ENCODE measurements at regions not wholly inside any gene's neighbourhood (a gene's known extent, or its start where the extent isn't known, plus 50 kb on each side); places are given as distances from the start of the nearest gene placed in this dataset.
"Not testable (repeated sequence)": the region's sequence is repeated elsewhere in the genome, so short reads cannot be mapped to it uniquely, and the experiment has no call there.

DNA sequence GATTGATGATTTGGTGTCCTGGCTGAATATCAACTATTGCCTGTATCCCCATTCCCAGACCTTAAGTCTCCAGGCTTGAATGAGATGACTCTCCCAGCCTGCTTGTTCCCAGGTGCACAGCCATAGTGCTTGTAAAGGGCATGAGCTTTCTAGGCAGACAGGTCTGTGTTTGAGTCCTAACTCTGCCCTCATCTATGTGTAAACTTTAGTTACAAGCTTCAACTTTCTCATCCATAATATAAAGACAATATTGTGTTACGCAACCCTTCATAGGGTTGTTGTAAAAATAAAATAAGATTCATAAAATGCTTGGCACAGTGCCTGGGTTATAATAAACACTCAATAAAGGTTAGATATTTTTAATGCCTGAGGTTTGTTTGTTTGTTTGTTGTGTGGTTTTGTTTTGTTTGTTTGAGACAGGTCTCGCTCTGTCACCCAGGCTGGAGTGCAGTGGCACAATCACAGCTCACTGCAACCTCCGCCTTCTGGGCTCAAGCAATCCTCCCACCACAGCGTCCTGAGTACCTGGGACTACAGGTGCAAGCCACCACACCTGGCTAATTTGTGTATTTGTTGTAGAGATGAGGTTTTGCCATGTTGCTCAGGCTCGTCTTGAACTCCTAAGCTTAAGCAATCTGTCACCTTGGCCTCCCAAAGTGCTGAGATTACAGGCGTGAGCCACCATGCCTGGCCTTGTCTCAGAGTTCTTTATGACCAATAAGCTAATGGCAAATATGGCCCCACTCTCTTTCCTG, 89.4 kb upstream of the MAPRE2 start:
- H3K9ac ChIP-seq (ENCODE audit: low read length), result no peak overlapping the region
- no peaks in the 10 kb centered on the region for H3K27me3 ChIP-seq (ENCODE audit: insufficient read depth, low read depth, low read length)
- no peaks in the 10 kb centered on the region for H3K79me2 ChIP-seq (replicated peaks; ENCODE audit: insufficient read depth, low read length)
- H3F3A ChIP-seq (ENCODE audit: insufficient read depth, low read length, poor library complexity, severe bottlenecking), result no peaks in the 10 kb centered on the region
- H3K4me3 ChIP-seq (ENCODE audit: low read length), result no peak overlapping the region
- H3K4me2 ChIP-seq (ENCODE audit: low read length), result no peak overlapping the region
- H3K27ac ChIP-seq (ENCODE audit: low read length), result no peak overlapping the region
- no peaks in the 10 kb centered on the region for H4K20me1 ChIP-seq (ENCODE audit: insufficient read depth)
- TF ChIP-seq EP300 (conservative IDR thresholded peaks at IDR 0.05; ENCODE audit: poor library complexity, severe bottlenecking), result no peak
- no peak for TF ChIP-seq EZH2 (IDR thresholded peaks at IDR 0.05; ENCODE audit: borderline replicate concordance, insufficient read depth, low read length, poor library complexity, severe bottlenecking)
- no peak for TF ChIP-seq MXI1 (conservative IDR thresholded peaks at IDR 0.05; ENCODE audit: poor library complexity, severe bottlenecking)
- TF ChIP-seq SMC3 (conservative IDR thresholded peaks at IDR 0.05; ENCODE audit: poor library complexity), result no peak
- TF ChIP-seq RAD21 (conservative IDR thresholded peaks at IDR 0.05), result no peak
- no peak for TF ChIP-seq CTCF (IDR thresholded peaks at IDR 0.05; ENCODE audit: poor library complexity, severe bottlenecking)
- no peak for TF ChIP-seq REST (IDR thresholded peaks at IDR 0.05; ENCODE audit: borderline replicate concordance)
- TF ChIP-seq TAF1 (IDR thresholded peaks at IDR 0.05; ENCODE audit: low read depth), result no peak
- H2AFZ ChIP-seq (ENCODE audit: low read depth, low read length), result no peak overlapping the region
- no peaks in the 10 kb centered on the region for H3K9me3 ChIP-seq (ENCODE audit: low read length)
- no peaks in the 10 kb centered on the region for H3K9me2 ChIP-seq (ENCODE audit: insufficient read depth, low read length)
- no peaks in the 10 kb centered on the region for H3K36me3 ChIP-seq (ENCODE audit: insufficient read depth, low read length)

GRCh38 chr18:34953212-34953611, 88.0 kb upstream of the MAPRE2 start:
- no peak for TF ChIP-seq RAD21 (conservative IDR thresholded peaks at IDR 0.05)
- no peak for TF ChIP-seq EZH2 (IDR thresholded peaks at IDR 0.05; ENCODE audit: borderline replicate concordance, insufficient read depth, low read length, poor library complexity, severe bottlenecking)
- no peak for TF ChIP-seq EP300 (conservative IDR thresholded peaks at IDR 0.05; ENCODE audit: poor library complexity, severe bottlenecking)
- no peak for TF ChIP-seq REST (IDR thresholded peaks at IDR 0.05; ENCODE audit: borderline replicate concordance)
- no peak for TF ChIP-seq SMC3 (conservative IDR thresholded peaks at IDR 0.05; ENCODE audit: poor library complexity)
- no peak for TF ChIP-seq POLR2AphosphoS5 (IDR thresholded peaks at IDR 0.05)
- TF ChIP-seq TAF1 (IDR thresholded peaks at IDR 0.05; ENCODE audit: low read depth), result no peak
- TF ChIP-seq CTCF (IDR thresholded peaks at IDR 0.05; ENCODE audit: poor library complexity, severe bottlenecking), result no peak
- TF ChIP-seq MXI1 (conservative IDR thresholded peaks at IDR 0.05; ENCODE audit: poor library complexity, severe bottlenecking), result no peak

GRCh38 chr18:34955494-34955893, 85.7 kb upstream of the MAPRE2 start:
- not testable (repeated sequence) for H3K9me2 ChIP-seq (ENCODE audit: insufficient read depth, low read length); H2AFZ ChIP-seq (ENCODE audit: low read depth, low read length); H3K79me2 ChIP-seq (replicated peaks; ENCODE audit: insufficient read depth, low read length); H3F3A ChIP-seq (ENCODE audit: insufficient read depth, low read length, poor library complexity, severe bottlenecking); H3K27ac ChIP-seq (ENCODE audit: low read length); H3K27me3 ChIP-seq (ENCODE audit: insufficient read depth, low read depth, low read length); H4K20me1 ChIP-seq (ENCODE audit: insufficient read depth); H3K9ac ChIP-seq (ENCODE audit: low read length); H3K36me3 ChIP-seq (ENCODE audit: insufficient read depth, low read length); H3K4me3 ChIP-seq (ENCODE audit: low read length); H3K4me2 ChIP-seq (ENCODE audit: low read length); H3K9me3 ChIP-seq (ENCODE audit: low read length)

More at GRCh38 chr18:34953212-34953611, 88.0 kb upstream of the MAPRE2 start:
- H3K4me2 ChIP-seq (ENCODE audit: low read length), result no peak overlapping the region
- H3K9me3 ChIP-seq (ENCODE audit: low read length), result no peaks in the 10 kb centered on the region
- no peak overlapping the region for H2AFZ ChIP-seq (ENCODE audit: low read depth, low read length)
- H3K36me3 ChIP-seq (ENCODE audit: insufficient read depth, low read length), result no peaks in the 10 kb centered on the region
- no peaks in the 10 kb centered on the region for H3K9me2 ChIP-seq (ENCODE audit: insufficient read depth, low read length)
- no peaks in the 10 kb centered on the region for H3K27me3 ChIP-seq (ENCODE audit: insufficient read depth, low read depth, low read length)
- H3F3A ChIP-seq (ENCODE audit: insufficient read depth, low read length, poor library complexity, severe bottlenecking), result no peaks in the 10 kb centered on the region
- no peaks in the 10 kb centered on the region for H3K79me2 ChIP-seq (replicated peaks; ENCODE audit: insufficient read depth, low read length)
- H3K27ac ChIP-seq (ENCODE audit: low read length), result no peak overlapping the region
- H3K4me3 ChIP-seq (ENCODE audit: low read length), result no peak overlapping the region
- no peaks in the 10 kb centered on the region for H4K20me1 ChIP-seq (ENCODE audit: insufficient read depth)
- no peak overlapping the region for H3K9ac ChIP-seq (ENCODE audit: low read length)
